GM18520 (cell line): ENCODE measurements at regions not wholly inside any gene's neighbourhood (a gene's known extent, or its start where the extent isn't known, plus 50 kb on each side); places are given as distances from the start of the nearest gene placed in this dataset.
A peak's percentile ranks its signal among the peaks of the same experiment; 100 is the strongest.

Experiments
- ATAC-seq: cut with Tn5 transposase; IDR thresholded peaks from one replicate; pipeline ENCODE4 v1.9.1; 2021; ENCODE audit not compliant: unreplicated experiment

DNA sequence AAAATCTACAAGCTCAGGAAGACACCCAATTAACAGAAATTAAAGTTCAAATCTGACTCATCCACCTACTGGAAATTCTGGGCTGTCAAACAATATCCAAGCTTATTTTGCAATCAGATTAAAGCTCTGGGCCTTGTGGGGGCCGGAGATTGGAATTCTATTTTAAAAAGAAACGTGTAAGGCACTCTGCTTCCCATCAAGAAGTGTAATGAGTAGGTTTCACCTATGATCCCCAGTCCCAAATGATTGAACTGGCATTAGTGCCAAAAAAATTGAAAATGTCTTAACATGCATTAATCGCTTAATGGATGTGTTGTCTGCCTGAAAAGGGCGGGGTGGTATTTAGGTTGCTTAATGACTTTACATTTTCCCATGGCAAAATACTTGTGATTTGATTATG, 542.4 kb upstream of the BTBD3 start:
- no peak for ATAC-seq

DNA sequence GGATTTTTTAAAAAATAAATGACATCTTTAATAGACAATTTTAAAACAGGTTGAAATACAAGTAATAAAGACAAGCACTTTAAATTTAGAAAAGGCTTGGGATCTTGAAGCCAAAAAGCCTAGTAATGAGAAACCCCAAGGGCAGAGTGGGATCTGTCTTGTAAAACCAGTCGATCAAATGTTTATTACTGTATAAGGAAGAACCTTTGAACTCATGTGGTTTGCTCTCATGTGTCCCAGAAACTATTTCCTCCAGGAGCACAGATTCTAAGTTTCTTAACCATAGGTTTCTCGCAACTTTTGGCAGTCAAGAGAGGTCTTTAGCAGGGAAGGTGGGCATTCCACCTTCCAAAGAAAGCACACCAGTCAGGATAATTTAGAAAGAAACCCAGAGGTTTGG, 541.7 kb upstream of the BTBD3 start:
- ATAC-seq: no peak

DNA sequence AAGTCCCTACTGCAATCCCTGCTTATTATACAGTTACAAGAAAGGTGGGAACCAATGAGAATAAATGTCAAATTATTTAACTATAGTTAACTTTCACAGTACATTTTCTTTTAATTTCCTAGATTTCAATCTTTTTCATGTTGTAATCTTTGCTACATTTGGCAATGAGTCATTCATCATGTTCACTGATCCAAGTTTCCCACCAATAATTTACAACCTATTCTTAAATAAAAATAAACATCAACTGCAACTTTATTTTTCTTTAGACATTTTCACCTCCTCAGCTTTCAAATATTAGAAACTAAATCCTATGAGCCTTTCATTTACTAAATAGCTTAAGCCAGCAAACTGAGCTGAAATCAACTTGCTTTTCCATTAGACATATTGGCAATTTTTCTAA, 541.3 kb upstream of the BTBD3 start:
- ATAC-seq: no peak

DNA sequence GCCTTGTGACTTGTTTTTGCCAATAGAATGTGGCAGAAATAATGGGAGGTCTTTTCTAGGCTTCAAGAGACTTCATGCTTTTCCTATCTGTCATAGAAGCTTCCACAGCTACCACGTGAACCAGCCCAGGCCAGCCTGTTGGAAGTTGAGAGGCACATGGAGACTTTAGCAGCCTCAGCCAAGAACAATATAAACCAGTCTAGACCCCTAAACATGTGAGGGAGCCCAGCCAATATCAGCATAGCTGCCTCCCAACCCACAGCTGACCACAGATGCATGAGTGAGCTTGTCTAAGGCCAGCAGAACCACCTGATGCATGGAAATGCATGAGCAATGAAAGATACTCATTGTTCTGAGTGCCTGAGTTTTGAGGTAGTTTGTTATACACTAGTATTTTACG, 540.7 kb upstream of the BTBD3 start:
- no peak for ATAC-seq

DNA sequence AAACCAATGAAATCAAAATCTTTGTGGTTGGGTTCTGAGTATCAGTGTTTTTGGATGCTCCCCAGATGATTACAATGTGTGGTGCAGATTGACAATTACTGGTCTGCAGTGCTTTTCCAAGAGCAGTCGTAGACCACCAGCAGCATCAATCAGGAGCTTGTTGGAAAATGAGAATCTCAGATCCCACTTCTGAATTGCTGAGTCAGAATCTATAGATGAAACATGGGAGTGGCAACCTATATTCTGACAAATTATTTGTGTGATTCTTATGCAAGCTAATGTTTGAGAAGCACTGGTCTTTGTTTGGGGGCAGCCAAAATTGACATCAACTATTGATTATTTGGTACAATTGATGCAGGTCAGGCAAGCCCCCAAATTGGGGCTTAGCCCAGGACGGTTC, 539.9 kb upstream of the BTBD3 start:
- no peak for ATAC-seq

DNA sequence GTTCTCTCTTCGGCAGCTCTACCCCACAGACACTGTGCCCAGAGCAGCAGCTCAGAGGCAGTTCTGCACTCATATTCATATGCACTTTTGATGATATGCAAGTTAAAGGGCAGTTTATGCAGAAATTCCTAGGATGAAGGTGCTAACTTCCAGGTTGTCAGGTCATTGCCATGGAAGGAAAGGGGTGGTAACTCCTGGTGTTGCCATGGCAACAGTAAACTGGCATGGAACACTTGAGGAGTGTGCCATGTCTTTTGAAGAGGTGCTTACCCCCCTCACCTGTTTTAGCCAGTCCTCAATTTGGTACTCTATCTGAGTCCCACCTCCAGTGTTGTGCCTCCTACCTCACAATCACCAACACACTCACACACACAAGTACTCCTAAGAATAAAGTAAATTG, 539.4 kb upstream of the BTBD3 start:
- no peak for ATAC-seq

DNA sequence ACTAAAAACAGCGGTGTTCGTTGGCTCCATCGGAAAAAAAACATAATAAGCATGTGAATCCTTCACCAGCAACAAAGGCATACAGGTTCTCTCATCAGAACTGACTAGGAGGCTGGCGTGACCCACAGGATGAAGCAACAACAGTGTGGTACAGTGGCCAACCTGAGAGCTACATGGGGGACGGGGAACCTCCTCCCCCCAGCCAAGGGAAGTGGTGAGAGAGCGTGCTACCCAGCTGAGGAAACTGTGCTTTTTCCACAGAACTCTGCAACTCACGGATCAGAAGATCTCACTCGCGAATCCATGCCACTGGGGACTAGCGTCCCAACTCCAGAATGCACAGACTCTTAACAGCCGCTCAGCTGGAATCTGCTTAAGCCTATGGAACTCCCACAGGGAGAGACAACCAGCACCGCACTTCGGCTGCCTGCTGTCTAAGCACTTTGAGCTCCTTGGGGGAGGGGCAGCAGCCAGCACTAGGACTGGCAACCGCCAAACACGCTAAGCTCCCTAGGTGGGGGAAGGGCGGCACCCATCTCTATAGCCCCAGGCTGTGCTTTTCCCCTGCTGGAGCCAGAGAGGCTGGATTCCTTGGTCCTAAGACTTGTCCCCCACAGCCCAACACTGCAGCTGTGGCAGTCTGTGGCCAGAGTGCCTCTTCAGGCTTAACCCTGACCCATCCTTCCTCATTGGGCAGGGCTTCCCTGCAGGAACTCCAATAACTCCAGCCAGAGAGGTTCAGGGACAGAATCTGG, 538.3 kb upstream of the BTBD3 start:
- ATAC-seq: no peak

DNA sequence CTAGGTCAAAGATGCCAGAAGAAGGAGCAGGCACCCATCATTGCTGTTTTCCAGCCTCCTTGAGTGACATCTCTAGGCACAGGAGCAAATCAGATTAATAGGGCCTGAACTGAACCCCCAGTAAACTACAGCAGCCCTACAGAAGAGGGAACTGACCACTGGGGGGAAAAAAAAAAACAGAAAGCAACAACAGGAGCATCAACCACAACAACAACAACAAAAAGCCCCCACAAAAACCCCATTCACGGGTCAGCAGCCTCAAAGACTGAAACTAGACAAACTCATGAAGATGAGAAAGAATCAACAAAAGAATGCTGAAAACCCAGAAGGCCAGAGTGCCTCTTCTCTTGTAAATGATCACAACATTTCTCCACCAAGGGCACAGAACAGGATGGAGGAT, 537.4 kb upstream of the BTBD3 start:
- no peak for ATAC-seq

DNA sequence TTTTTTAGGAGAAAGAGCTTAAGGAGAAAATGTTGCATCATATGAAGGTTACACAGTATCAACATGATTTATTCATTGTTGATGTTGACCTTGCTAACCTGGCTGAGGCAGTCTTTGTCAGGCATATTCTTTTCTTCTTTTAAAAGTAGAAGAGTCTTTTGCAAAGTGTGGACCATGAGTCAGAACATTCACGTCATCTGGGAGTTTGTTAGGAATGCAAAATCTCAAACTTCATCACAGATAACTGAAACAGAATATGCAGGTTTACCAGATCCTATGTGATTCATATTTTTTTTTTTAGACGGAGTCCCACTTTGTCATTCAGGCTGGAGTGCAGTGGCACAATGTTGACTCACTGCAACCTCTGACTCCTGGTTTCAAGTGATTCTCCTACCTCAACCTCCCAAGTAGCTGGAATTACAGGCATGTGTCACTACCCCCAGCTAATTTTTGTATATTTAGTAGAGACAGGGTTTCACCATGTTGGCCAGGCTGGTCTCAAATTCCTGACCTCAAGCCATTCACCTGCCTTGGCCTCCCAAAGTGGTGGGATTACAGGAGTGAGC, 530.4 kb upstream of the BTBD3 start:
- ATAC-seq: no peak

DNA sequence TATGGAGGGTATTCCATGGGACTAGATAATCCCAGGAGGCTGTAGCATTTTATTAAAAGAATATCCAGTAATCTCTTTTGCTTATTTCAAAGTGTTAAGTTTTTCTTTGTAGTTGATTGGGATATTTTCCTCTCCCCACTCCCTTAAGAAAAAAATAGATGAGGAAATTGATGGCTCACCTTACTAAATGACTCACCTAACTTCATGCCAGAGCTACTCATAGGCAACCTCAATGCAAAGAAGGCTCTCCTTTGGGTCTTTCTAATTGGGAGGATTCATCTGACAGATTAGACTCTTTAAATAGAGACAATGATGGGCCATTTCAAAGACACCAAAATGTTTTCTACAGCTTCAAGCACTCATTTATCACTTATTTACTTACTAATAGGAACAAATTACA, 528.5 kb upstream of the BTBD3 start:
- no peak for ATAC-seq

DNA sequence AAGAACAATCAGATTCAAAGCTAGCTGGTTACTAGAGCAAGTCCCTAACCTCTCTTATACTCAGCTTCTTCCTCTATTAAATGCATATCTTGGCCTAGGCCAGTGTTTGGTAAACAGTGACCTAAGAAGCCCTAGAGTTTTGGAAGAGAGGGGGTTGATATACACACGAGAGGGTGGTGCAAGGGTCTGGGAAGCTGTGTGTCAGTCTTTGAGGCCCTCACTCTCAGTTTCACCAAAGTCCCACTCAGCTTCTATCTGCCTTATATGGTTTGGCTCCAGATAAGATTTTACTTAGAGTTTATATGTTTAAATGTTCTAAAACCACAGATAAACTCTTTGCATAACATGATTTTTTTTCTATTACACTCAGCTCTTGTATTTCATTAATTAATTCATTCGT, 526.1 kb upstream of the BTBD3 start:
- ATAC-seq: no peak

DNA sequence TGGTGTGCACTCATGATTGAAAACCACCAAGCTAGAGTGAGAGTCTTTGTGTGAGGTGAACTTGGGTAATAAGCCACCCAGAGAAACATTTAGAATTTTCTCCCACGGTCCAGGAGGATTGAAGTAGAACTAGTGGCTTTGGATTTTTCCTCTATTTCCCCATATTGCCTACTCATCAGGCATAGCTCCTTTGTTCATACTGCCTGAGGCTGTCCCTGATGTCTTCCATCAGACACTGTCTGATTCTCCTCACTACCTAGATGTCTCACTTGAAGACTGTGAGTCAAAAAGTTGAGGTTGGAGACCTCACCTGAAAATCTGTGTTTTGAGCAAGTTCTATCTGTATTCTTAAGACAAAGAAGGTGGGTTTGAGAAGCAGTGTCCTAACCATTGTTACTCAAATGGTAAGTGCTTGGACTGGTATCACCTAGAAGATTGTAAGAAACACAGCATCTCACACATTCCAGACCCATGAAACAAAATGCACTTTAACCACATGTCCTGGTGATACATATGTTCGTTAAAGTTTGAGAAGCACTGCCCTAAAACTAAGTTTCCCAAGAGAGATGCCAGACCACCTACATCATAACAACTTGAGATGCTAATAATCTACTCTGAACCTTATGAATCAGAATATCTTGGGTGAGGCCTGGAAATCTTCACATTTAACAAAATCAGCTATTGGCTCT, 523.4 kb upstream of the BTBD3 start:
- no peak for ATAC-seq

DNA sequence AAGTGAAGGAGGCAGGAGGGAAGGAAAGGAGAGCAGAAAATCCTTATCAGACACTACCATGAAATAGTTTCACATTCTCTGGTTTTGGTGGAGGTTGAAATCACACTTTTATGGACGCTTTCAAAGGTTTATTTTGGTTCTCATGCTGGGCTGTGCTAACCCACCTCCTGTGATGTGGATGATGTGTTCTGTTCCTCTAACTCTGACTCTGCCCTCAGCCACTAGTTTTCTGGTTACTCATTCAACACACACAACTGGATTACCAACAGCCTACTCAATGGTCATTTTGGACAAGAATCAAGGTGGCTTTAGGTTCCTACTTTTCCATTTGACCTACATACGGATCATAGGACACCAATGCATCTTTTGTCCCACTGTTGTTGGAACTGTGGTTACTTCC, 522.1 kb upstream of the BTBD3 start:
- ATAC-seq: no peak

DNA sequence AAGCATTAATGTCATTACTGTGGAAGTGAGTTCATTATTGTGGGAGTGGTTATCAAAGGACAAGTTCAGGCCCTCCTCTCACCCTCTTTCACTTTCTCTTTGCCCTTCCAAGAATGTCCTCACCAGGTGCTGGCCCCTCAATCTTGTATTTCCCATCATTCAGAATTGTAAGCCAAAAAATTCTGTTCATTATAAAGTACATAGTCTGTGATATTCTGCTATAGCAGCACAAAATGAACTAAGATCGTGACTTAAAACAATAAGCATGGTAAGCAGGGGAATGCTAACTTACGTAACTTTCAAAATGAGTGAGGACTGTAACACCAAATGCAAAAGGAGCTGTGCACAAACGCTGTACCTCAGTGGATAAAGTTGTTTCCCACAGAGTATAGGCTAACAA, 515.7 kb upstream of the BTBD3 start:
- peak; percentile 63 for ATAC-seq

DNA sequence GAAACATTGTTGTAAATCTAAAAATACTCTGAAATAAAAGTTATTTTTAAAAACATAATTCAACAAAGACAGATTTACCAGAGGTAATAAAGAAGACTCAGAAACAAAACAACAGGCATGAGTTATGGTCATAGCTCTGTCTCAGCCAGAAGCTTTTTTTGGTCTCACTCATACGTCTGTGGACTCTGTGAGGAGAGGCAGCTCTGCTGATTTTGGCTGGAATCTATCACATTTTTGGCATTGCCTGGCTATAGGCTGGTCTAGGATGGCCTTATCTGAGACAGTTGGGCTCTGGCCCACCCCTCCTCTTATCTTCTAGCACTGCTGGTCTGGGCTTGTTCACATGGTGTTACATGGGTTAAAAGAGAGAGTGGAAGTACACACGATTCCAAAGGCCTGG, 514.0 kb upstream of the BTBD3 start:
- ATAC-seq: no peak

DNA sequence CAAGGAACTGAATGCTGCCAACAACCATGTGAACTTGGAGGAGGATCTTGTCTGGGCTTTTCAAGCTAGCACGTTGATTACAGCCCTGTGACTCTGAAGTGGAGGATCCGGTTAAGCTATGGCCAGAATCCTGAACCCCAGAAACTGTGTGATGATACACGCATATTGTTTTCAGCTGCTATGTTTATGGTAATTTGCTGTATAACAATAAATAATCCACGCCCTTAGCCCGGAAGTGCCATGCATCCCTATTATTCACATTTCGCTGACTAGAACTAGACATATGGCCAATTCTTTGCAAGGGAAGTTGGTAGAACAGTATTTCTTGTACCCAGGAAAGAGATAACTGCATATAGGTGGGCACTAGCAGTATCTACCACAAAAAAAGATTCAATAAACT, 510.8 kb upstream of the BTBD3 start:
- ATAC-seq: no peak

DNA sequence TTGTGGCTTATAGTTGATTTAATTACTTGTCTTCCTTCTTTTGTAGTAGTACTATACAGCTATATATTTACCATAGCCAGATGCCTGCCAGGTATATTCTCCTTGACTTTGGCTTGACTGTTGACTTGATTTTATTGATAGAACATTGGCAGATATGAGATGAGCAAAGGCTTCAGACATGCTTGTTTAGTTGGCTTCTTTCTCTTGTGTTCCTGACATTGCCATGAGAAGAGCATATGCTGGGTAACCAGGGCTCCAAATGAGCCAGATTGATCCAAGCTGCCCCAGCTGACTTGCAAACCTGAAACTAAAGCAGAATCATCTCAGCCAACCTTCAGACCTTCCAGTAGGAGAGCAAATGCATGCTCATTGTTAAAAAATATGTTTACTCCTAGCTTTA, 508.1 kb upstream of the BTBD3 start:
- no peak for ATAC-seq

DNA sequence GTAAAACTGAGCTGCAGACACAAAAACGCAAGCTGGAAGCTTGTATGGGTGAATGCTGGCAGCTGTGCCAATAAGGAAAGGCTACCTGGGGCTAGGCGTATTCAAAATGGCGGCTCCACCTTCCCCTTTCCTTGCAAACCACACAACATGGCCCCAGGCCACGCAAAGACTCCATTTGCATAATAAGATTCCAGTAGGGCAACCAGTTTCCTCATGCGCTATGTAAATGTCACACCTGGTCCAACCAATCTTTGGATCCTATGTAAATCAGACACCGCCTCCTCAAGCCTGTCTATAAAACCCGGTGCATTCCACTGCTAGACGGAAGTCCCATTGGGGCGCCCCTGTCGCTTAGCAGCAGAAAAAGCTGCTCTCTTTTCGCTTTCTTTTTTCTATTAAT, 505.9 kb upstream of the BTBD3 start:
- ATAC-seq: no peak

DNA sequence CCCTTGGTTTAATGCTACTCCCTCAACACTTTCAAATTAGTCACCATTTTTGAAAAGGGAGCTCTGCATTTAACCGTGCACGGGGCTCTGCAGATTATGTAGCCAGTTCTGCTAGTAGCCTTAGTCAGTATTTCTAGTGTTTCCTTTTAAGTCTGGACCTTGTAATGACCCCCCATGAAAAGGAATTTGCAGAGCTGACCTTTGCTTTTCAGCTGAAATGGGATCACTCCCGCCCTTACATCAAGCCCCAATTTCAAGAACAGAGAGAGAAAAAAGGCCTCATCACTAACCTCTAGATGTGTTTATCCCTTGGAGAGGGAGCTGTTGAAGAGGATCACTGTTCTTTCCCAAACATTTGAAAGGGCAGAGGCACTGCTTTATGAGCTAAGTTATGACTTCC, 490.7 kb upstream of the BTBD3 start:
- ATAC-seq: no peak

DNA sequence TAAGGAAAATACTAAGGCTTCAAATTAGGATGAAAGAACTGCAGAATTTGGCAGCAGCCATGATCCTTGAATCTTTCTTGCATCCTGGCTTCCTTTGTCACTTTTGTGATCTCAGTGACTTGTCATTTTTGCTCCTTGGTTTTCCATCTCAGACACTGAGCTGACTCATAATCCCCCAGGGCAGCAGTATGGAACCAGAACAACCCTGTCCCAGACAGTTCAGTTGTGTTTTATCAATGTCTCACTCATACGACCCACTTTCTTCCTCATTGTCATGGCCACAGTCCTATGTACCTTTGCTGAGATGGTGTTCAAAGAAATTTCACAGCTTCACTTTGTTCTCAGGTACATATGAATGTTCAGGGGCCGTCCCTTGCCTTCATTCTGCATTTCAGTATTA, 488.5 kb upstream of the BTBD3 start:
- no peak for ATAC-seq

DNA sequence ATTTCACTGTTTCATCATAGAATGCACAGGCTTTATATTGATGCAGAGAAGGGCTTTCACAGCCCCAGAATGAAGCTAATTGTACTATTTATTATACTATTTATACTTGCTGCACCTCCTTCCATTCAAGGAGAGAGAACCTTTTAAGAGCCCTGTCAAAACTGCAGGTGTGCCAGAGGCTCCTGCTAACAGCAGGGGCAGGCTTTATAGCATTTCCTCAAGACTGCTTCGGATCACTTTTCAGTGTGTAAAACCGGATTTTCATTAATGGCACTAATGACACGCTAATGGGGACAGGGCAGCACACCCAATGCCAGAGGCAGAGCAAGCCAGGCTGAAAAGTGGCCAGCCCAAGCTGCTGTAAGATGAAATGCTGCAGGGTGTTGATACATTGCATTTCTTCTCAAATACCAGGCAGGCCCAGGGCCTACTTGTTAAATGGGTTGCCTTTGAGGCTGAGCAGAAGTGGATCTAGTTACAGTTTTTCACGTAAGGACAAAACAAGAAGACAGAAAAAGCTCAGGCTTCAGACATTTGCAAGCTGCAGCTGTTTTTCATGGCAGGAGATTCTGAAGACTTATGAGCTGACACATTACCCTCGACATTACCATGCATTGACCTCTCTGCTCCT, 487.7 kb upstream of the BTBD3 start:
- ATAC-seq: no peak

DNA sequence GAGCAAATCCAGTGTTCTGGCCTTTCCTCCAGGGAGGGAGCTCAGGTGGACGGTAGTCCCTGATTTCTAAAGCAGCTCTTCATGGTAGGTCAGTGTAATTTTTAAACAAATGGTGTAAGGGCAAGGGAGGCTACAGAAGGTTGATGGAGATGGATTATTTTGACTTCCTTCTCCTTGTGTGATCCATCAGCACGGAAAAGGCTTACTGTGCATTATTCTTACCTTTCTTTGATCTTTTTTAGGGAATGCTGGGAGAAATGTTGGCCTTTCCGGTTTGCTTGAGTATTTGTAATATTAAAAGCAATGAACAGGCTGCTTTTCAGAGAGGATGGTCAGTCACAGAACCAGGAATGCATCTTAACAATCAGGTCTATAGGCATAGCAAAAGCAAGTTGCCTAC, 487.0 kb upstream of the BTBD3 start:
- ATAC-seq: no peak
